Keratinocyte (primary cell): ENCODE measurements at regions not wholly inside any gene's neighbourhood (a gene's known extent, or its start where the extent isn't known, plus 50 kb on each side); places are given as distances from the start of the nearest gene placed in this dataset.

Experiments
- DNase-seq: peaks from one replicate; pipeline ENCODE4 v3.0.0-alpha.2; 2011; ENCODE audit warnings: low read depth, missing footprints, low spot score
- FAIRE-seq: peaks from 2 replicates; lab custom pipeline; 2011; peaks lifted over from hg19 to GRCh38; lab: Jason Lieb, UNC
- H2AFZ ChIP-seq: 2 replicates; pipeline ENCODE4 v1.6.0; 2012; ENCODE audit warnings: low read length, control low read depth, inconsistent platforms; ENCODE audit not compliant: control insufficient read depth
- H3K27ac ChIP-seq: 2 replicates; pipeline ENCODE4 v1.5.1; 2011; ENCODE audit warnings: low read length; ENCODE audit not compliant: control insufficient read depth, insufficient read depth
- H3K27me3 ChIP-seq: 3 replicates; pipeline ENCODE4 v1.6.0; 2011; ENCODE audit warnings: low read length; ENCODE audit not compliant: control insufficient read depth, insufficient read depth; ENCODE audit errors: extremely low read depth
- H3K36me3 ChIP-seq, 2 experiments: 2 replicates in 1 of 2; 3 replicates in 1 of 2; pipeline ENCODE4 v1.5.1; 2011; ENCODE audit warnings: low read length in 2 of 2, mild to moderate bottlenecking in 1 of 2; ENCODE audit not compliant: control insufficient read depth in 2 of 2, insufficient read depth in 2 of 2; ENCODE audit errors: extremely low read depth in 1 of 2
- H3K4me1 ChIP-seq: 3 replicates; pipeline ENCODE4 v1.5.1; 2011; ENCODE audit warnings: low read length; ENCODE audit not compliant: control insufficient read depth, insufficient read depth; ENCODE audit errors: extremely low read depth
- H3K4me2 ChIP-seq: 3 replicates; pipeline ENCODE4 v1.6.0; 2011; ENCODE audit warnings: low read depth, low read length; ENCODE audit not compliant: control insufficient read depth, insufficient read depth; ENCODE audit errors: extremely low read depth
- H3K4me3 ChIP-seq, 3 experiments: fragments of 200-600 bp in 1 of 3; sonication (generic) in 1 of 3; 2 replicates in 2 of 3; 3 replicates in 1 of 3; pipeline ENCODE4 v1.5.1; 2011 to 2016; ENCODE audit warnings: low read length in 3 of 3, mild to moderate bottlenecking in 3 of 3, control low read depth in 2 of 3, inconsistent platforms in 1 of 3, low read depth in 1 of 3, mixed read lengths in 1 of 3, mixed run types in 1 of 3, moderate library complexity in 1 of 3; ENCODE audit not compliant: control insufficient read depth in 2 of 3, insufficient read depth in 2 of 3; ENCODE audit errors: extremely low read depth in 1 of 3
- H3K79me2 ChIP-seq: 2 replicates; pipeline ENCODE4 v1.6.0; 2012; ENCODE audit warnings: low read length; ENCODE audit not compliant: control insufficient read depth, insufficient read depth
- H3K9ac ChIP-seq: 3 replicates; pipeline ENCODE4 v1.6.0; 2011; ENCODE audit warnings: low read length; ENCODE audit not compliant: control insufficient read depth, insufficient read depth; ENCODE audit errors: extremely low read depth
- H3K9me1 ChIP-seq: 3 replicates; pipeline ENCODE4 v1.6.0; 2011; ENCODE audit warnings: low read length; ENCODE audit not compliant: control insufficient read depth, insufficient read depth; ENCODE audit errors: extremely low read depth
- H3K9me3 ChIP-seq: 2 replicates; pipeline ENCODE4 v1.5.1; 2012; ENCODE audit warnings: low read depth, low read length; ENCODE audit not compliant: control insufficient read depth
- H4K20me1 ChIP-seq: 3 replicates; pipeline ENCODE4 v1.6.0; 2011; ENCODE audit warnings: low read length; ENCODE audit not compliant: control insufficient read depth, insufficient read depth; ENCODE audit errors: extremely low read depth
- CTCF ChIP-seq, 3 experiments: IDR thresholded peaks in 1 of 3; conservative IDR thresholded peaks in 1 of 3; optimal IDR thresholded peaks in 1 of 3; 2 replicates in 2 of 3; 3 replicates in 1 of 3; pipeline versions ENCODE3 to v1.5.1; 2011; ENCODE audit warnings: low read length in 3 of 3, mild to moderate bottlenecking in 3 of 3, moderate library complexity in 2 of 3, control low read depth in 1 of 3, inconsistent platforms in 1 of 3; ENCODE audit not compliant: insufficient read depth in 2 of 3; ENCODE audit errors: extremely low read depth in 1 of 3
- EZH2 ChIP-seq: IDR thresholded peaks from one replicate; pipeline ENCODE4 v1.6.1; 2012; ENCODE audit warnings: inconsistent platforms, mild to moderate bottlenecking, low read length, moderate library complexity
- dilution Hi-C: fragments of 300-500 bp; cut with MboI; formaldehyde crosslinking; loops from one replicate; pipeline ENCODE4 v1.7.0; 2020; ENCODE audit warnings: low sequenced_read_pairs; ENCODE audit not compliant: extremely low pct_ligation_motif_present

GRCh38 chr15:39149636-39150150, 431.2 kb upstream of the THBS1 start:
- no peaks in the 10 kb centered on the region for H3K9me1 ChIP-seq
- no peak for TF ChIP-seq CTCF (optimal IDR thresholded peaks at IDR 0.05 in 1 of 3, IDR thresholded peaks at IDR 0.05 in 1 of 3, conservative IDR thresholded peaks at IDR 0.05 in 1 of 3; ENCODE audit: extremely low read depth in 1 of 3, insufficient read depth in 2 of 3, low read length in 3 of 3)
- no peak for TF ChIP-seq EZH2
- H3K4me3 ChIP-seq = no peak overlapping the region
- H2AFZ ChIP-seq = no peak overlapping the region
- no peak for DNase-seq
- no peaks in the 10 kb centered on the region for H4K20me1 ChIP-seq
- H3K4me1 ChIP-seq = no peaks in the 10 kb centered on the region
- H3K27me3 ChIP-seq = no peaks in the 10 kb centered on the region
- peak; percentile 29 for FAIRE-seq
- H3K9me3 ChIP-seq = no peaks in the 10 kb centered on the region
- H3K4me2 ChIP-seq = no peak overlapping the region
- no peak overlapping the region for H3K9ac ChIP-seq
- dilution Hi-C loops = no loop called here
- H3K36me3 ChIP-seq = no peaks in the 10 kb centered on the region
- H3K27ac ChIP-seq = no peak overlapping the region
- no peaks in the 10 kb centered on the region for H3K79me2 ChIP-seq

DNA sequence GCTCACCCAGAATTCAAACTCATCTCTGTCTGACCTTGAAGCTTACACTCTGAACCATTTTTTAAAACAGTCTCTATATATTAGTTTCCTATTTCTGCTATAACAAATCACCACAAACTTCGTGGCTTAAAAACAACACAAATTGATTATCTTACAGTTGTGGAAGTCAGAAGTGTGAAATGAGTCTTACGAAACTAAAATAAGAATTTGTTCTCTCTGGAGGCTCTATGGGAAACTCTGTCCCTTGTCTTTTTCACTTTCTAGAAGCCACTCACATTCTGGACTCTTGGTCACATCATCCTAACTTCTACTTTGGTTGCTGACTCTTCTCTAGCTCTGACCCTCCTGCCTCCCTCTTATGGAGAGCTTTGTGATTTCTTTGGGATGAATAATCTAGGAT, 429.3 kb upstream of the THBS1 start:
- no peak for DNase-seq
- dilution Hi-C loops = no loop called here

More for the DNA sequence above, 429.3 kb upstream of the THBS1 start:
- H3K27me3 ChIP-seq = no peaks in the 10 kb centered on the region
- no peak overlapping the region for H3K27ac ChIP-seq
- no peak for TF ChIP-seq EZH2
- no peak for TF ChIP-seq CTCF (optimal IDR thresholded peaks at IDR 0.05 in 1 of 3, IDR thresholded peaks at IDR 0.05 in 1 of 3, conservative IDR thresholded peaks at IDR 0.05 in 1 of 3; ENCODE audit: extremely low read depth in 1 of 3, insufficient read depth in 2 of 3, low read length in 3 of 3)
- no peaks in the 10 kb centered on the region for H3K79me2 ChIP-seq
- FAIRE-seq = no peak
- H3K9me1 ChIP-seq = no peaks in the 10 kb centered on the region
- no peak overlapping the region for H3K4me3 ChIP-seq
- no peak overlapping the region for H2AFZ ChIP-seq
- no peaks in the 10 kb centered on the region for H3K36me3 ChIP-seq
- no peaks in the 10 kb centered on the region for H4K20me1 ChIP-seq
- H3K9me3 ChIP-seq = no peaks in the 10 kb centered on the region
- H3K4me1 ChIP-seq = no peaks in the 10 kb centered on the region
- H3K4me2 ChIP-seq = no peak overlapping the region
- no peak overlapping the region for H3K9ac ChIP-seq
